NB4 (cell line): ENCODE measurements at regions not wholly inside any gene's neighbourhood (a gene's known extent, or its start where the extent isn't known, plus 50 kb on each side); places are given as distances from the start of the nearest gene placed in this dataset.

Source experiments
- DNase-seq: peaks from one replicate; pipeline ENCODE4 v3.0.0; 2010; ENCODE audit warnings: low read depth
- H3K4me3 ChIP-seq: one replicate; pipeline ENCODE4 v1.5.1; 2011; ENCODE audit warnings: mild to moderate bottlenecking, low read depth, low read length, moderate library complexity
- MYC ChIP-seq: IDR thresholded peaks from 2 replicates; pipeline ENCODE4 v1.6.1; 2011; ENCODE audit warnings: low read depth, low read length
- POLR2A ChIP-seq: IDR thresholded peaks from 2 replicates; pipeline ENCODE4 v1.6.1; 2011; ENCODE audit warnings: mild to moderate bottlenecking; ENCODE audit not compliant: insufficient read length; ENCODE audit errors: extremely low read depth
- TF ChIP-seq, protein P1 (sequence below): IDR thresholded peaks from 2 replicates; pipeline ENCODE4 v1.6.1; 2011; ENCODE audit warnings: low read depth, low read length
- TF ChIP-seq, protein P2 (sequence below): IDR thresholded peaks from one replicate; pipeline ENCODE4 v1.5.1; 2012; ENCODE audit warnings: low read depth, low read length

DNA sequence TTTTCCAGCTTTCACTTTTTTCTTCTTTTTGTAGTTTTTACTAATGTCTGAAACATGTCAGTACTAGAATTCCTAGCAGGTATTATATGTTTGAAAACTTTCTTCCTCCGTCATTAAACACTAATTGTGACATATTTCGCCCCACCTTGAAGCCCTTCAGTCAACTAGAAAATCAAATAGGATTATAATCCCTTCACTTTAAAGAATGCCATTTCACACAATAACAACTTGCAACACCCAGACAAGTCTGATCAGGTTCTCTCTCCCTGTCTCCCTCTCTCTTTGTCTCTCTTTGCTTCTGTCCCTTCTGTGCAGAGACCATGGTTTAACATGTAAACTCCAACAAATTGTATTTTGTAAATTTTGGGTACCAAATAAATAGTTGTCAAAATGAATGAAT lies 373.5 kb downstream of the SEMA3D start:
- no peak overlapping the region for H3K4me3 ChIP-seq
- TF ChIP-seq, protein P1, sequence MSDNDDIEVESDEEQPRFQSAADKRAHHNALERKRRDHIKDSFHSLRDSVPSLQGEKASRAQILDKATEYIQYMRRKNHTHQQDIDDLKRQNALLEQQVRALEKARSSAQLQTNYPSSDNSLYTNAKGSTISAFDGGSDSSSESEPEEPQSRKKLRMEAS, result no peak
- TF ChIP-seq POLR2A (no peak), MYC (no peak)
- TF ChIP-seq, protein P2, sequence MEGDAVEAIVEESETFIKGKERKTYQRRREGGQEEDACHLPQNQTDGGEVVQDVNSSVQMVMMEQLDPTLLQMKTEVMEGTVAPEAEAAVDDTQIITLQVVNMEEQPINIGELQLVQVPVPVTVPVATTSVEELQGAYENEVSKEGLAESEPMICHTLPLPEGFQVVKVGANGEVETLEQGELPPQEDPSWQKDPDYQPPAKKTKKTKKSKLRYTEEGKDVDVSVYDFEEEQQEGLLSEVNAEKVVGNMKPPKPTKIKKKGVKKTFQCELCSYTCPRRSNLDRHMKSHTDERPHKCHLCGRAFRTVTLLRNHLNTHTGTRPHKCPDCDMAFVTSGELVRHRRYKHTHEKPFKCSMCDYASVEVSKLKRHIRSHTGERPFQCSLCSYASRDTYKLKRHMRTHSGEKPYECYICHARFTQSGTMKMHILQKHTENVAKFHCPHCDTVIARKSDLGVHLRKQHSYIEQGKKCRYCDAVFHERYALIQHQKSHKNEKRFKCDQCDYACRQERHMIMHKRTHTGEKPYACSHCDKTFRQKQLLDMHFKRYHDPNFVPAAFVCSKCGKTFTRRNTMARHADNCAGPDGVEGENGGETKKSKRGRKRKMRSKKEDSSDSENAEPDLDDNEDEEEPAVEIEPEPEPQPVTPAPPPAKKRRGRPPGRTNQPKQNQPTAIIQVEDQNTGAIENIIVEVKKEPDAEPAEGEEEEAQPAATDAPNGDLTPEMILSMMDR, result no peak
- DNase-seq, result no peak

DNA sequence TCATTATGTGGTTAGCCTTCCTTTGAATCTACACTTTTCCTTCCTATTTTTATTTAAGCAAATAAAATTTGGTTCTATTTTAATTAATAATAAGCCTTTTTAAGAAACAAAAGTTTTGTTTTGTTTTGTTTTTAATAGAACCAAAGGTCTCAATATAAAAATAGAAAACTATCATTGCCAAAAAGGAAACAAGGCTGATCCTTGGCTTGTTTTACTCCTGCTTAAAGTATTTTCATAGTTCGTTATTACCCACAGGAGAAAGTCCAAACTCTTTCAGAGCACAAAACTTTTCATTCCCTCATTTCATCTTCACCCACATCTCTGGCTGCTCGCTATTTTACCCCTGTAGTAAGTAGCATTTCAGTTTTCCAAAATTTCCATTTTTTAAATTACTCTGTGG lies 374.8 kb downstream of the SEMA3D start:
- DNase-seq, result no peak
- TF ChIP-seq, protein P1, result no peak
- TF ChIP-seq, protein P2, result no peak
- TF ChIP-seq MYC (no peak), POLR2A (no peak)
- H3K4me3 ChIP-seq, result no peak overlapping the region

DNA sequence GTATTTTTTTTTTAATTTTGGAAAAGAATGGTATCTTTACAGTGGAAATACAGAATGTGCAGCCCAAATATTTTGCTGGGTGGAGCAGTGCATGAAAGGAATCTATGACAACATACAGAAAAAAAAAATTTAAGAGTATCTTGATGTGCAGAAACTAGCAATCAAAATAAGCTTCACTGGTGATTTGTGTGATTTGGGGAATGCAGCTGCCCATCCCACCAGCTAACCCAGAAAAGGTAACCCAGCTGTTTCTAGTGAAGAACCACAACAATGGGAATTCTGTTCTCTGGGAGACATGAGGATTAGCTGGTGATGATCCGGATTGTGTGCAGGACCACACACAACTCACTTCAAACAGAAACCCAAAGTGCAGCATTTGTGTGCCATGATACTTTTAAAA lies 375.5 kb downstream of the SEMA3D start:
- H3K4me3 ChIP-seq, result no peak overlapping the region
- TF ChIP-seq, protein P1, result no peak
- no peak for TF ChIP-seq MYC
- no peak for DNase-seq

DNA sequence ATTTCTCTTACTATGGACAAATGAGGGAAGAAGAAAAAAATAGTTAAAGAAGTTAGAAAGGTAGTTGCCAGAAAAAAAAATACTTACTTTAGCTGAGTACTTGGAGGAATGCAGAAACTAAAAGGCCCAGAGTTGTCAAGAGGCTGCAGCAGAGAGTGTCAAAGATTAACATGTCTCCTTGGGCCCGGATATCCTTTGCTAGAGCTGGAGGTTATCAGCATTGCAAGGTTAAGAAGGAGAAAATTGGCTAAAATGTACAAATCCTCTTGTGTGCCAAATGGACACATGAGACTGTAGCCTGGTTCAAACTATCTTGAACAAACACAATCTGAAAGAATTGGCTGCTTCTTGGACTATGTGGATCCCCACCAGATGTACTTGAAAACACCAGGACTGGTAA lies 377.0 kb downstream of the SEMA3D start:
- DNase-seq, result no peak
- no peak overlapping the region for H3K4me3 ChIP-seq
- no peak for TF ChIP-seq MYC
- TF ChIP-seq, protein P1, result no peak
- TF ChIP-seq, protein P2, result no peak
- TF ChIP-seq POLR2A, result no peak

DNA sequence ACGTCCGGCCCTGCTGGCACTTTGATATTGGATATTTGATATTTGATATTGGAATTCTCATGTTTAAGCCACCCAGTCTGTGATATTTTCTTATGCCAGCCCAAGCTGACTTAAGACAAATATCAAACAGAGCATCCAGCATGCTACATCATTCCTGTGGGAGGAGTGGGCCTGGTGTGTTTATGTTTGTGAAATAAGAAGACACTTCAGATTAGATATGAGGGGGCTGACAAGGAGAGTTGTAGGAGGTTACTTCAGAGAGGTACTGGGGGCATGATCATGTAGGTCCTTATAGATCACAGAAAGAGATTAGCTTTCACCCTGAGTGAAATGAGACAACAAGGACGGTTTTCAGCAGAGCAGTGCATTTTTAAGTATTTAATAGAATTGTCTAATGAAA lies 382.9 kb downstream of the SEMA3D start:
- TF ChIP-seq, protein P1, result no peak
- TF ChIP-seq MYC, result no peak
- DNase-seq, result no peak

DNA sequence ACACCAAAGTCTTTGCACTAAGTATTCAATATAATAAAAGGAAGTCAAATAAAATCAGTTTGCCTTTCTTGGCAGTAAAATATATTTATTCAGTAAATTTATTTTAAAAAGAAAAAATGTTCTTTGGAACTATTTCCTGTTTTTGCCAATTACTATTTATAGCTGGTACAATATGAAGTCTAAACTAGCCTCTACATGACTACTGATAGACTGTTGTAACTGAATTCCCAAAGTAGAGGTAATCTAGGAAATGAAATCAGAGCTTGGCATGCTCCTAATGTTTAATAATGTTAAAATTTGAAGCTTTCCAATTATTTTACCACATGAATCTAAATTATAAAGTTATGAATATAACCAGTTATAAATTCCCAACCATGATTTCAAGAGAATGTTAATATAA lies 385.5 kb downstream of the SEMA3D start:
- DNase-seq, result no peak
- H3K4me3 ChIP-seq, result no peak overlapping the region
- TF ChIP-seq, protein P2, result no peak
- TF ChIP-seq POLR2A (no peak), MYC (no peak)
- TF ChIP-seq, protein P1, result no peak

More for the DNA sequence above, 382.9 kb downstream of the SEMA3D start:
- no peak overlapping the region for H3K4me3 ChIP-seq

DNA sequence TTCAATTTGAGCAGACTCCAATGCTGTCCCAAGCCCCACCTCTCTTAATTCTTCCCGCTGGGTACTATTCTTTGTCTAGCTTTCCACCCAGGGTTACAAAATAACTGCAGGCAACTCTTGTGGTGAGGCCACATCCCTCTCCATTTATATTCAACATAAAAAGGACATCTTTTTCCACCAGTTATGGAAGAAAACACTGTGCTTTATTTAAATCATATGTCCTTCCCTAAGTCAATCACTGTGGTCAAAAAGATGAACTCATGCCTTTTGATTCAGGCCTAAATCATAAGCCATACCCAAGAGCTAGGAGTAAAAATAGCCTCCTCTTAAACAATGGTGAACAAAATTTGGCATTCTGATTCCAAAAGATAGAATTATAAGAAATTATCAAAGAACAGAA lies 386.0 kb downstream of the SEMA3D start:
- TF ChIP-seq POLR2A, result no peak
- TF ChIP-seq, protein P1, result no peak
- TF ChIP-seq, protein P2, result no peak
- no peak for TF ChIP-seq MYC
- no peak for DNase-seq
- H3K4me3 ChIP-seq, result no peak overlapping the region
